Heart right ventricle (tissue), 16 donors: ENCODE measurements at regions not wholly inside any gene's neighbourhood (a gene's known extent, or its start where the extent isn't known, plus 50 kb on each side); places are given as distances from the start of the nearest gene placed in this dataset.

ENCODE experiments used
- ATAC-seq, 8 donors: fragments of 200-7000 bp; cut with Tn5 transposase; one replicate each; pipeline ENCODE4 v1.9.1; 2020; ENCODE audit warnings: mild to moderate bottlenecking in 8 of 8, moderate library complexity in 8 of 8, moderate number of reproducible peaks in 1 of 8
- DNase-seq, 2 donors: peaks; one replicate each; pipeline ENCODE4 v3.0.0-alpha.2; 2020
- H3K27ac ChIP-seq, 10 donors: fragments of 200-600 bp; sonication (generic) in 2 of 10; one replicate each; pipeline versions ENCODE4 v1.5.0 to v1.8.0; 2020 to 2022; ENCODE audit warnings: mild to moderate bottlenecking in 3 of 10
- H3K27me3 ChIP-seq, 7 donors: fragments of 200-600 bp; one replicate each; pipeline ENCODE4 v1.8.0; 2021 to 2022; ENCODE audit warnings: mild to moderate bottlenecking in 2 of 7
- H3K36me3 ChIP-seq, 9 donors: fragments of 200-600 bp; sonication (generic) in 1 of 9; one replicate each; pipeline versions ENCODE4 v1.5.0 to v1.8.0; 2020 to 2022; ENCODE audit warnings: mild to moderate bottlenecking in 2 of 9
- H3K4me1 ChIP-seq, 9 donors: fragments of 200-600 bp; sonication (generic) in 1 of 9; one replicate each; pipeline versions ENCODE4 v1.5.0 to v1.8.0; 2020 to 2022; ENCODE audit warnings: mild to moderate bottlenecking in 4 of 9
- H3K4me3 ChIP-seq, 10 donors: fragments of 200-600 bp; sonication (generic) in 2 of 10; one replicate each; pipeline versions ENCODE4 v1.5.0 to v1.8.0; 2020 to 2022; ENCODE audit warnings: mild to moderate bottlenecking in 7 of 10, moderate library complexity in 2 of 10
- H3K9me3 ChIP-seq, 11 donors: fragments of 200-600 bp in 10 of 11; sonication (generic) in 2 of 11; one replicate each; pipeline versions ENCODE4 v1.5.0 to v1.8.0; 2013 to 2022; ENCODE audit warnings: mild to moderate bottlenecking in 2 of 11, control low read depth in 1 of 11, moderate library complexity in 1 of 11
- CTCF ChIP-seq, 9 donors: fragments of 200-600 bp; sonication (generic) in 2 of 9; IDR thresholded peaks; one replicate each; pipeline versions ENCODE4 v1.5.0 to v1.8.0; 2021 to 2022; ENCODE audit warnings: antibody characterized with exemption in 9 of 9, mild to moderate bottlenecking in 5 of 9, moderate library complexity in 1 of 9
- WGBS, 2 donors: extraction: QIAGEN DNeasy Blood & Tissue Kit; methylation state at CpG; one replicate each; pipeline ENCODE4 v1.1.7; 2013; ENCODE audit warnings: inconsistent platforms in 1 of 2; 5-methylcytosine and 5-hydroxymethylcytosine counted together
- intact Hi-C, 10 donors: fragments of 100-400 bp; cut with DNase I; formaldehyde crosslinking; loops; one replicate each; pipeline versions ENCODE4 v1.11.1 to v1.14.2; 2022
- donor health status: Arrhythmogenic right ventricular cardiomyopathy.
- donor health status: ischemic (EF 13 %, LVEDD 7.1; RV severe dilation, severe dysfunction).
- donor health status: healthy with polysubstance abuse.
- donor health status: DM: no; HTN: yes; CAD: no.
- donor health status: DM: no; HTN: no; CAD: no.
- donor health status: ischemic (EF 25% LVEDD 6.9; RV normal size, moderate dysfunction).
- donor health status: ischemic (EF 25% LVEDD 5.7; RV mildly dilated, moderate dysfunction).
- donor health status: healthy.
- donor health status: DM: yes; HTN: yes; CAD: no.
- donor health status: Ischemic cardiomyopathy.
- donor health status: ischemic (EF 35%, LVEDD 5.7; RV mildly dilated, moderate dysfunction).
- donor health status: nonischemic (EF 11% LVEDD 7.7; RV severe dilation, severe dysfunction).
- donor health status: DM: yes; HTN: yes; CAD: no.
- donor health status: PGD.
- donor health status: ischemic (EF 29% LVEDD 5.4; RV normal size, mild dysfunction).
- donor health status: nonischemic (EF 23%, LVEDD 6.1; RV moderate dilation, normal function).

- no peak for TF ChIP-seq CTCF (IDR thresholded peaks at IDR 0.05)
- 81 to 84% methylated on average over 1 of the region's 1 CpG for WGBS, 2 donors
- no peak overlapping the region for H3K4me3 ChIP-seq
- DNase-seq (no peak), ATAC-seq (no peak)
- peaks cover 0 to 36% (median 14%) of the 10 kb centered on the region in 11 donors for H3K9me3 ChIP-seq
- H3K4me1 ChIP-seq: peaks cover 0 to 14% (median 0%) of the 10 kb centered on the region in 9 donors
- H3K27ac ChIP-seq: no peak overlapping the region
- intact Hi-C loops: no loop called here
- H3K36me3 ChIP-seq: no peaks in the 10 kb centered on the region
- H3K27me3 ChIP-seq: peaks cover 0 to 18% (median 15%) of the 10 kb centered on the region in 7 donors
Measured at GRCh38 chr2:120650022-120650644, 85.5 kb upstream of the GLI2 start.

- peaks cover 0 to 10% (median 3%) of the 10 kb centered on the region in 9 donors for H3K4me1 ChIP-seq
- peaks cover 0 to 36% (median 14%) of the 10 kb centered on the region in 11 donors for H3K9me3 ChIP-seq
- H3K27me3 ChIP-seq: peaks cover 0 to 20% (median 15%) of the 10 kb centered on the region in 7 donors
- ATAC-seq: no peak
- DNase-seq: no peak
- no peak overlapping the region for H3K4me3 ChIP-seq
- no peak overlapping the region for H3K27ac ChIP-seq
- TF ChIP-seq CTCF (IDR thresholded peaks at IDR 0.05): no peak
- H3K36me3 ChIP-seq: no peaks in the 10 kb centered on the region
- intact Hi-C loops: no loop called here
Measured at GRCh38 chr2:120651818-120652217, 83.8 kb upstream of the GLI2 start.

GRCh38 chr2:120653046-120653445, 82.6 kb upstream of the GLI2 start:
- no peak for TF ChIP-seq CTCF (IDR thresholded peaks at IDR 0.05)
- DNase-seq (no peak), ATAC-seq (no peak)
- WGBS, 2 donors: 75 to 87% methylated on average over 2 of the region's 2 CpGs
- H3K27ac ChIP-seq: no peak overlapping the region
- H3K4me3 ChIP-seq: no peak overlapping the region
- peaks cover 0 to 20% (median 15%) of the 10 kb centered on the region in 7 donors for H3K27me3 ChIP-seq
- H3K36me3 ChIP-seq: no peaks in the 10 kb centered on the region
- H3K9me3 ChIP-seq: peaks cover 0 to 39% (median 14%) of the 10 kb centered on the region in 11 donors
- H3K4me1 ChIP-seq: peaks cover 0 to 5% (median 0%) of the 10 kb centered on the region in 9 donors
- intact Hi-C loops: no loop called here

- peaks cover 0 to 5% (median 2%) of the 10 kb centered on the region in 9 donors for H3K4me1 ChIP-seq
- ATAC-seq (peak in 1 of 8 donors; percentile 29), DNase-seq (no peak)
- H3K4me3 ChIP-seq: peak overlapping the region in 6 of 10 donors; percentile 15 to 40 (median 28)
- peaks cover 0 to 20% (median 15%) of the 10 kb centered on the region in 7 donors for H3K27me3 ChIP-seq
- intact Hi-C loops: no loop called here
- peaks cover 0 to 40% (median 14%) of the 10 kb centered on the region in 11 donors for H3K9me3 ChIP-seq
- no peak for TF ChIP-seq CTCF (IDR thresholded peaks at IDR 0.05)
- no peak overlapping the region for H3K27ac ChIP-seq
- H3K36me3 ChIP-seq: no peaks in the 10 kb centered on the region
- 84% methylated on average over 13 of the region's 13 CpGs for WGBS, 2 donors
Measured at GRCh38 chr2:120653871-120654270, 81.8 kb upstream of the GLI2 start.
